Activated T-helper 9 cell treated with anti-CD3 and anti-CD28 coated beads, Interleukin-2, amount 50 U/mL, for 16 hours (primary cell): ENCODE measurements at regions not wholly inside any gene's neighbourhood (a gene's known extent, or its start where the extent isn't known, plus 50 kb on each side); places are given as distances from the start of the nearest gene placed in this dataset.
"Not testable (repeated sequence)": the region's sequence is repeated elsewhere in the genome, so short reads cannot be mapped to it uniquely, and the experiment has no call there.

Experiments used
- DNase-seq: peaks from one replicate; pipeline ENCODE4 v3.0.0-alpha.2; 2020; ENCODE audit warnings: low read depth

DNA sequence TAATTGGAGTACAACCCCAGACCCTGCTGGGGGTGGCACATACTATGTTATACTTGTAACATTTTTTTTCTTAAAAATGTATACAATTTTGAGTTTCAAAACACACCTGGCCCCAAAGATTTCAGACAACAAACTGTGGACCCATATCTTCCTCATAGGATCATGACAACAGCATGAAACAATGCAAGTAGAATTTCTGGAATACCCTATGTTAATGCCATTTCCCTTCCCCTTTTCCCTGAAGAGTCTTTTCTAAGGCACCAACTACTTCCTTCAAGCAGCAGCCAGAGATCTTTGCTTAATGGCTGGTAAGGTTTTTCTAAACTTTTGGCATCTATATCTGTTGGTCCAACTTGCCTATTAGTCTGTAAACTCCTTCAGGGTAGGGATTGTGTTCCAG lies 99.9 kb upstream of the SERBP1 start:
- DNase-seq, result no peak

DNA sequence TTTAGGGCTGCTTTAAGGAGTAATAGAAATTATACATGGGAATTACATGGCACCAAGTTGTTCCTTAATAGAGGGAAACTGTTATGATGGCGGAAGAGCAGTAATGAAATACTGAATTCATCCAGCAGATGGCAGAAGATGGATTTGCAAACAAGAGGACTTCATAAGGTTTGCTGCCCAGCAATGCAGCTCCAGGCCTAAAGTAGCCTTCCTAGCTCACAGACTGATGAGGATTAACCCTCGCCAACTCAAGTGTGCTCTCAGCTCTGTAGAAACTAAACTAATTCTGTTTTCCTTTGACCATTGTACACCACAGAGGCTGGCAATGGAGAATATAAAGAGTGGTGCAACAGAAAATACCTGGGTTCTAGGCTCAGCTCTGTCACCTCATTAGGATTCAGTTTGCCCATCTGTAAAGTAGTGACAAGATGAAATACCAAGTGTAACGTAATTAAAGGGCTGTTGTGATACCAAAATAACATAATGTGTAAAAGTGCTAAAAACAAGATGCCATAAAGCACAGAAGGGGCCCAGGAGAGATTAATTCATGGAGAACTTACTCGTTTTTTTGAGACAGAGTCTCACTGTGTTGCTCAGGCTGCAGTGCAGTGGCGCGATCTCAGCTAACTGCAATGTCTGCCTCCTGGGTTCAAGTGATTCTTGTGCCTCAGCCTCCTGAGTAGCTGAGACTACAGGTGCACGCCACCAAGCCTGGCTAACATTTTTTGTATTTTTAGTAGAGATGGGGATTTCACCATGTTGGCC lies 102.4 kb upstream of the SERBP1 start:
- no peak for DNase-seq

DNA sequence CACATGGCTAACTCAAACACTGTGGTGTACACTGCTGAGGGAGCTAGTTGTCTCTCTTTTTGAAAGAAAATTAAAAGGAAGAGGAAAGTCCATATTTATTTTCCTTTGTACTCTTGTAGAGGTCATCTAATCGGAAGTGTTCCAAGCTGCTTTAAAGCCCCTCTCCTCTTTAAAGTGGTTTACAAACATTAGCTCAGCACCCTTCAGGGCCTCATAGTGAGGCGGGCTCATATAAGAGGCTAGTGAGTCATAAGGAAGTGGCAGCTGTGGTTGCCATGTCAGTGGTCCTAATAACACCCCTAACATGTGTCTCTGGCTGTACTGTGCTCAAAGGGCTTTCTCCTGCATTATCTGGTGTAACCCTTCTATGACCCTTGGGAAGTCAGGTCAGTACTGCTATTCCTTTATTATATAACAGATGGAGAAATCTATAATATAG lies 104.4 kb upstream of the SERBP1 start:
- no peak for DNase-seq

DNA sequence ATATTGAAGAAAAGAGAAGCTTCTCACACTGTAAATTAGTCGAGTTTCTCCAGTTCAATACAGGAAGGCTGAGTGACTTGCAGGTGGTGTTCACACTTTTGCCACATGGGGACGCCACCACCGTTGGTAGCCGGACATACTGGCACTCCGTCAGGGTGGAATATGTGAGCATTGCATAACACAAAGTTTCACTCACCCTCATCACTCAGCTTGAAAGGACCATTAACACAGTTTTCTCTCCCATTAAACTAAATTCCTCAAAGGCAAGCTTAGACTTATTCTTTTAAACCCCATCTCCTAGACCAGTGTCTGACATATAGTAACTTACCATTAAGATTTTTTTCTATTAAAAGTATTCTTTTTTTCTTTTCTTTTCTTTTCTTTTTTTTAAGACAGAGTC lies 105.3 kb upstream of the SERBP1 start:
- DNase-seq, result peak; percentile 5

DNA sequence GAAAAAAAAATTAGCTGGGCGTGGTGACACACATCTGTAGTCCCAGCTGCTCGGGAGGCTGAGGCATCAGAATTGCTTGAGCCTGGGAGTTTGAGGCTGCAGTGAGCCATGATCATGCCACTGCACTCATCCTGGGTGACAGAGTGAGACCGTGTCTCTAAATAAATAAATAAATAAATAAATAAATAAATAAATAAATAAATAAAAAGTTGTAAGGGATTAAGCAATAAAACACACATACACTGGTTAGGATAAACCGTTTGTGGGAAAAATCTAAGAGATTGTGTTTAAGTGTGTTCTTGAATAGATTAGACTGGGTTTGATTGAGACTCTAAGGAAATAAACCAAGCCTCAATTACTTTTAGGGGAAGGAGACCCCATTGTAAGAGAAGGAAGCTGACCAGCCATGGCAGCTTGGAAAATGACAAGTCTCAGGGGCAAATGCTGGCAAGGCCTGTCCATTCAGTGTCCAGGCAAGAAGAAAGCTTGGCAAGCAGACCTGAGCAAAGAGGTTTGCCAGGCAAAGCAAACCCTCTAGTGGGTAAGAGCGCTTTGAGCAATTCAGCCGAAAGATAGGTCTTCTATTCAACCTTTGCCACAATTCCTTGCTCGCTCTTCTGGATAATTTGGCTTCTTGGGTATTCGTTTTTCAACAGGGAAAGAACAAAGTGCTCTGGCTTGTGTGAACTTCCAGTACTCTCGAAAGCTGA lies 106.9 kb upstream of the SERBP1 start:
- no peak for DNase-seq

DNA sequence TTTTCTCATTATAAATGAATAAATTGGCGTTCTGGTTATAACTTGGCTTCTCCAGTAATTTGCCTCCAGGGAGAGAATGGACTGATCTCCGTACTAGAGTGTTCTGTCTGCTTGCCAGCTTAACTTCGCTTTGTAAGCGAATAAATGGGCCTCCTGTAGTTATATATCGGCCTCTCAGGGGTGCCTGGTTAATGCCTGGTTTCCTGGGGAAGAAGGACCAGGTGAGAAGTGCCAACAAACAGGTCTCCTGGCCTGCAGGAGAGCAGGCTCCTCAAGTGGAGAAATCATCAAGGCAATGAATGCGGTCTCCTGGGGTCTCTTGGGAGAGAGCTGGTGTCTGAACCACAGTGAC lies 107.4 kb upstream of the SERBP1 start:
- no peak for DNase-seq

DNA sequence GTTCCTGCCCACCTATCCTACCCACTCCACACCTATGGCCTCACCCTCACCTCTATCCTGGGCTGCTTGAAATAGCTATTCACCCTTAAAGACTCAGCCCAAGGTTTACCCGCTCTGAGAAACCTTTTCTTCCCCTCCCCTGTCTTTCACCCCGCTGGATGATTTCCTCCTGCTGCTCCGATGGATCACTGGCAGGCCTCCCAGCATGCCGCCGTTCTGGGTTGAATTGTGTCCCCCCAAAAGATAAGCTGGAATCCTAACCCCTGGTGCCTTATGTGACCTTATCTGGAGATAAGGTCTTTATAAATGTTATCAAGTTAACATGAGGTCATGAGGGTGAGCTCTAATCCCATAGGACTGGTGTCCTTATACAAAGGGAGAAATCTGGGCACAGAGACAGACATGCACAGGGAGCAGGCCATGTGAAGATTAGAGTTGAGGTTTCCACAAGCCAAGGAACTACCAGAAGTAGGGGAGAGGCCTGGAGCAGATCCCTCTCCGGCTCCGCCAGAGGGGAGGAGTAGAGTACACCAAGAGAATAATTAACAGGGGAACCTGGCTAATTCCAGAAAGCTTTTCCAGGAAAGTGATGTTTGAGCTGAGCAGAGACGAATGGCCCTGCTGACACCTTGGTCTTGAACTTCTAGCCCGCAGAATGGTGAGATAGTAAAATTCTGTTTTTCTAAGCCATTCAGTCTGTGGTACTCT lies 110.0 kb upstream of the SERBP1 start:
- DNase-seq, result no peak

DNA sequence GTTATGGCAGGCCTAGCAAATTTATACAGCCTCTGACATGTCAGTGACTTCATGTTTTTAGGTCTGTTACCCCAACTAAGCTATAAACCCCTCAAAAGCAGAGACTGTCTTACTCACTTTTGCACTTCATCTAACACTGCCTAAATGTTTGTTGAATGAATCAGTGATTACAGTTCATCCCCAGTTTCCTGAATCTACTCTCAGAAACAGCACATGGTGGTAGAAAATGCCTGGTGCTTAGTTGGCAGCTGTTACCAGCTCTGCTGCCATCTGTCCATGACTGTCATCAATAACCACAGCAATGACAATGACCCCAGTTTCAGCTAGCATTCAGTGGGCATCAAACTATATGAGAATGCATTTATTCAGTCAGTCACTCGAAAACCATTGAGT lies 110.5 kb upstream of the SERBP1 start:
- no peak for DNase-seq

DNA sequence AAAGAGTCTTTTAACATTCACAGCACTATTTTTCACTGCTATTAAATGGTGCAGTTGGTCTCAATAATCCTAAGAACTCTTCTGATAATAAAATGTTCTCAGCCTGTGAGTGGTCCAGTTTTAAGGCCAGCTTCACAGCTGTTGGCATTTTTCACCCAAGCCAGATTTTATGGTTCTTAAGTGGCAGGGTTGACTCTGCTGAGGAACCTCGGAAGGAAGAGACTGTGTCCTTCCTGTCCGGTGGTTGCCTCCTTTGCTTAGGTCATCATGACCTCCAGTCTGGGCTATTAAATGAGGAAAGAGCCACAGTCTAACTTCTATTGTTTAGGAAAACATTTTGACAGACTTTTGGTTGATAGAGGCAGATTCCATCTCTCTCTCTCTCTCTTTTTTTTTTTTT lies 112.5 kb upstream of the SERBP1 start:
- DNase-seq, result no peak

DNA sequence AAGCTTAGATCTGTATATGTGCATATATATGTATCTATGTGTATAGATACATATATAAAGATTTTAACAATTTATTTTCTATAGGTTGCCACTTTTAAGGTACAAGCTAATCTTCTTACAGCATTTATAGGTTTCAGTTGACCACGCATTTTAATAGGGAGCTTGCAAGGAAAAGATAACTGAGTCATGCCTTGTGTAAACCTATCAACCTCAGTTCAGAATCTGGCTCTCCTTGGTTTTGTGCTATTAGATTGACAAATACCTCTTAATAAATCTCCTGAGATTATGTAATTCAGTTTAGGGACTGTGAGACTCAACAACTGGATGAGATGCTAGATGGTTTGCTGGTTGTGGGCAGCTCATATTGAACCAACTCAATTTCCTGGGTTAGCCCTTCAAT lies 114.7 kb upstream of the SERBP1 start:
- DNase-seq, result no peak

DNA sequence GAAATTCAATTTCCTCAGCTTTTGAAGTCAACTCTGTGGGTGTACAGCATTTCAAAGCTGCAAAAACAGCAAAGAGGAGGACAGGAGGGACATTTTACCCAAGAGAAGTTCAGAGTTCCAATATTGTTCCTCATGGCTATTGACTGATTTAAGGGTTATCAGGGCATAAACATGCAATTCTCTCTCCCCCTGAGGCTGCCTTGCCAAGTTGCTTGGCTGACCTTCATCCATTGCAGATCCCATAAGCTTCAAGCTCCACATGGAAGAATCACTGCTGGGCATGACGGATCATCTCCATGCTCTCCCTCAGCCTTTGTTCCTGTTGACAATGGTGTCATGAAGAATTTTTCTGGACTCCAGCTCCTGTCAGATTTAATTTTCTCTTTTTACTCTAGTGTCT lies 115.2 kb upstream of the SERBP1 start:
- no peak for DNase-seq

DNA sequence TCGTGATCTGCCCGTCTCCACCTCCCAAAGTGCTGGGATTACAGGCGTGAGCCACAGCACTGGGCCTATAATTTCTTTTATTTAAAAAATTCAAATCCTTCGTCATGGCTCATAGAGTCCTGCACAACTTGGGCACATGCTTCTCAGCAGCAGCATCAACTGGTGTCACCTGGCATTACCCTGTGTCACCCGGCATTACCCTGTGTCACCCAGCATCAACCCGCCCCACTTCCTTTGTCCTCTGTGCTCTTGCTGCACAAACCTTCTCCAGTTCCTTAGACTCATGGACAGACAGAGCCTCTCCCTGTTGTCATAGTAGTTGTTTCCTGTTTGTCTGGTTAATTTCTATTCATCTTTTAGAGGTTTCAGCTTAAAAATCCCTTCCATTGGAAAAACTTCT lies 121.2 kb upstream of the SERBP1 start:
- no peak for DNase-seq

DNA sequence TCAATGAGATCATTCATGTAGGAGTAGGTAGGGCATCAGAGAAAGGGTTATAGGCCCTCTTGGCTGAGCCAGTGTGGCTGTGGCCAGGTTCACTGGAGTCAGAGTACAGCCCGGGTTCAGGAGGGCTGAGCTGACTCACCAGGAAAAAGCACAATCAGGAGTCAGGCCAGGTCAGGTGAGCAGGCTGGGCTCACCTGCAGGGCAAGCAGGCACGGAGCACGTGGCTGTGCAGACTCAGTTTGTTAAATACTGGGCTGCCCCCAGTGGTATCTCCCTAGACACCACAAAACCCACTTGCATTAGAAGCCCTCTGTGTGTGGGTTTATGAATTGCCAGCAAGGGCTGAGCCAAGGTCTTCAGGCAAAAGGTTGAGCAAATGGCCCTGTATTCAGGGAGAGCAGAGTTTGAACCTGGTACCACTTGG lies 122.1 kb upstream of the SERBP1 start:
- DNase-seq, result no peak

DNA sequence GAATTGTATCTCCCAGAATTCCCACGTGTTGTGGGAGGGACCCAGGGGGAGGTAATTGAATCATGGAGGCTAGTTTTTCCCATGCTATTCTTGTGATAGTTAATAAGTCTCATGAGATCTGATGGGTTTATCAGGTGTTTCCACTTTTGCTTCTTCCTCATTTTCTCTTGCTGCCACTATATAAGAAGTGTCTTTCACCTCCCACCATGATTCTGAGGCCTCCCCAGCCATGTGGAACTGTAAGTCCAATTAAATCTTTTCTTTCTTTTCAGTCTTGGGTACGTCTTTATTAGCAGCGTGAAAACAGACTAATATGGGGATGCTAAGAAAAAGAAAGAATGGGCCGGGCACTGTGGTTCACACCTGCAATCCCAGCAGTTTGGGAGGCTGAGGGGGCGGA lies 124.0 kb upstream of the SERBP1 start:
- not testable (repeated sequence) for DNase-seq

DNA sequence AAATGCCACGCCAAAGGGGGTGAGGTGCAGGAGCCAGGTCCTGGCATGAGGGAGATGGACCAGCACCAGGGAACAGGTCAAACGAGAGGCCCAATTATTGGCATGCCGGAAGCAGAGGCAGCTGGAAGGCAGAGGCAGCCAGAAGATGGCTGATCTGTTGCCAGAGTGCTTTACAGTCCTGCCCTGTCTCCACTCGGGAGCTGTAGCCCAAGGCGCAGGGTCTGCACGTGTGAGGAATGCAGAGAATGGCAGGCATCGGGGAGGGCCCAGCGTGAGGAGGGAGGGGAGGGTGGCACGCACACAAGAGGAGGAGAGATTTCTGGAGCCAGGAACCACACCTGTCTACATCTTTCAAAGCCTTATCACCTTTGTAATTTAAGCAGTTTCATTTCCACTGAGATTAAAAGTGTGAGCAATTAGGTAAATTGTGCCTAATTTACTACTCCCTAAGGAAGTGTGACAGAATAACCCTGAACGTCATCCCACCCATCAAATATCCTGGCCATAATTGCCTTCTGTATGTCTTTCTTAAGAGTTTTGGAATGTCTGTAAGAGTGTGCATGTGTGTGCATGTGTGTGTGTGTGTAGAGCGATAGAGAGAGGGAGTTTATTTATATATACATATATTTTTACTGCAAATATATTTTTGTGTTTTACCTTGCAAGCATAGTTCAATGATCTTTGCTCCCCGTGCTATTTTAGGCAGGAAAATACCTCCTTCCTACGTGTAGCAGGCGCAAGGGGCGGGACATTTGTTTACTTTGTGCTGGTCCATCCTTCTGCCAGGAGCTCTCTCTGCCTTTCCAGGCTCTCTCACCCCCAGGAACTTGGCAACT lies 125.5 kb upstream of the SERBP1 start:
- DNase-seq, result no peak

DNA sequence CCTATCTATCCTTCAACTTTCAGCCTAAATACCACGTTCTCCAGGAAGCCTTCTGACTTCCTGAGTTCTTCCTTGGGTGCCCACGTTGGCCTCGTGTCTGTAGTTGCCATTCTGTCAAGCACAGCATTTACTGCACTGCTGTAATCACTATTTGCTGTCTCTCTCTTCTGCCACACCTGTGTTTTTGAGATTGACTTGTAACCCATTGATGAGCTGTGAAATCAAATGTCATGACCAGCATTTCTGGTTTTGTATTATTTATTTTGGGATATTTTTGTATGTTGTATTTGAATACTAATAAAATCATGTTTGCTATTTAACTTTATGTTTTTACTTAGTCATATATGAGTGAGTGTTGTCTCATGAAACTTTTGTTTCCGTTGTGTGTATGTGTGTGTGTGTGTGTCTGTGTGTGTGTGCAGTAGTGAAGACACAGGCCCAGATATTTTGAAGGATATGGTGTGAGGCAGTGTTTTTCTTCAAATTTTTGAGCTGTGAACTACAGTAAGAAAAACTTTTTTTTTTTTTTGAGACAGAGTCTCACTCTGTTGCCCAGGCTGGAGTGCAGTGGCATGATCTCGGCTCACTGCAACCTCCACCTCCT lies 126.2 kb upstream of the SERBP1 start:
- no peak for DNase-seq

DNA sequence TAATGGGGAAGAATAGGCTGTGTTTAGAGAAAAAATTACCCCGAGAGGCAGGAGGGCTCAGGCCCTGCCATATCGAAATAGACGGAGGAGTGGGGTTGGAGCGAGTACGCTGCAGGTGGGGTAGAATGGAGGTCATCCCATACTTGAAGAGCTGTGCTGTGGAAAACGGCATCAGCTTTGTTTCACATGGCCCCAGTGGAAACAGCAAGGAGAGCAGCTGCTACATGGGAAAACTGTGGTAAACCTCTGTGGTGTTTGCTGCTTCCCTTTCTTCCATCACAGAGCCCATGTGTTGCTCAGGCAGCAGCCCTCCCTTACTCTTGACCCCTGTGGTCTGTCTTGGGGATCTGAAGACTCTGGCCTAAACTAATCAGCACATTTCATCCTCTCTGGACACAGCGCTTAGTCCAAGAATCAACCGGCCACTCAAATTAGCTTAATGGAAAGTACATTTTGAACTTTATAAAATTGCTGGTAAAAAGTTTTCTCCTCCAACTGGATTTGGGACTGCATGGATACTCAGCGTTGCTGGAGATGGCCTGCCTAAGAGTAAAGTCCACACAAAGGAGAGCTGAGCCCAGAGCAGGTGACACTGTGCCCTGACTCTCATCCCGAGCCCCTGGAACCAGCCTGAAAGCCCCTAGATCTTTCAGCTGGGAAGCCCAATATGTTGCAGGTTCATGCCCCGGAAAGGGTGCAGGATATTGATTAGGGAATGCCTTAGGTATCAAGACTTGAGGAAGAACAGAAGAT lies 127.1 kb upstream of the GADD45A start:
- no peak for DNase-seq

DNA sequence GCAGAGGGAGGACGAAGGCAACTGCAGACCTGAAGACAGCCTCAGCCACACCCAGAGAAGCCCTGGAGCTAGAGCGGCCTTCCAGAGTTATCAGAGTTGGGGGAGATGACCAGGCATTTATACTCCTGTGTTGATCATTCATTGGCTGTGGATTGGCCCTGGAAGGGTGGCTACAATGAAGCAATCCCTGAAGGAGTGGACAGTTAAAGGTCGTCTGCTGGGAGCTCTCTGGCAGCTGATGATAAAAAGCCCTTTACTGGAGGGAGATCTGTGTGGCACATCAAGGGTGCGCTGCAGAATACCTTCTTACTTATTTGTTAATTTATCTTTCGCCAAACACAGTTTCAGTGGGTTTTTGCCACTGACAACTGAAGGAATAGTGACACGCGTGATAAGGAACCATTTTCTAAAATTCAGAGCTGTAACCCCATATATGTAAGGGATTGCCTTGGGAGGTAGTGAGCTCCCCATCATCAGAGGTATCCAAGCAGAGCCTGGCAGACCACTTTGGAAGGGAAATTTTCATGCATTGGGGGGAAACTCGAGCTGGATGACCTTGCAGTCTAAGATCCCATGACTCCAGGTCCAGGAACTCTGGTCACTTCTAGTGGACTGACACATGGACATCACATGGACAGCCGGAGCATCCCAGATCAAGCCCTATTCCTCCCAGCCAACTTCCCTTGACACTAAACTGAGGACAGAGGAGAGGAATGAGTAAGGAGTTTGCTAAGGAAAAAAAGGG lies 126.4 kb upstream of the GADD45A start:
- no peak for DNase-seq

DNA sequence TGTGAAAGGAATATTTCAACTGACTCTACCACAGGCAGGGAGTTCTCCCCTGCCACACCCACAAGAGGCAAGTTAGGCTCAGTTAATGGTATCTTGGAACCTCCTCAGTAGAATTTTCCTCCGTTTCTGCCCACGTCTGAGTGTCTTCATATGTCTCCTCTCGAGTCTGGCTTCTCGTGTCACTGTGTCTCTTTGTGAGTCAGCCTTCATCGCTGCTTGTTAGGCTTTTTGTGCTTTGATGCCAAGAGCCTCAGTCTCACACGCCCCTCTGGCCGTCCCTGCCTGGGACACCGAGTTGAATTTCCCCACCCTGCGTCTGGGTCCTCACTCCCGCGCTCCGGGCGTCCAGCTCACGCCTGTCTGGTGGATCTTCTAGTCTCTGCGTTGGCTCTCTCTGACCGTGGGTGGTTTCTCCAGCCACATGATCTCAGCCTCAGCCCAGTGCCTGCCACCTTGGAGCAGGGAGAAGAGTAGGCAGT lies 125.7 kb upstream of the GADD45A start:
- no peak for DNase-seq

DNA sequence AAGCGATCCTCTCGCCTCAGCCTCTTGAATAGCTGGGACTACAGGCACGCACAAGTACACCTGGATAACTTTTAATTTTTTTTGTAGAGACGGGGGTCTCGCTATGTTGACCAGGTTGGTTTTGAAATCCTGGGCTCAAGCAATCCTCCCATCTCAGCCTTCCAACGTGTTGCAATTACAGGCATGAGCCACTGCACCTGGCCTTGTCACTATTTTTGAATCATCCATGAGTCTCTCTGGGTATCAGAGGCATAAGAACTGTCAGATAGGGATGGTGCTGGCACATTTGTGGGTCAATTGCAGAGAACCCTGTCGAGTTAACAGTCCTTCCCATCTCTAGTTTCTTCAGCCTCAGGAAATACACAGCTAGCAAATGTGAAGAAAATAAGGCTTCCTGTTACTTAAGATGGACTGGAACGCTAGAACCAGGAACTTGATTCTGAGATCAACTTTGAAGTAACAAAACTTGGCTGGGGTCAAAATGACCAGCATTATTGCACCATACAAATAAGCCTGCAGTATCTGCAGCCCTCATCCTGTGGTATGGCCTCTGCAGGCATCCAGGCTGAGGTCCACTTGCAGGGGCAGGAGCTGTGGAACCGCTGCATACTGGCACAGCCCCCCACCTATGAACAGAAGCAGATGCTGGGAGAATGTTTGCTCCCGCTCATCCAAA lies 124.3 kb upstream of the GADD45A start:
- no peak for DNase-seq
